ENCODE measurements at regions not wholly inside any gene's neighbourhood (a gene's known extent, or its start where the extent isn't known, plus 50 kb on each side); places are given as distances from the start of the nearest gene placed in this dataset.
"Not testable (repeated sequence)": the region's sequence is repeated elsewhere in the genome, so short reads cannot be mapped to it uniquely, and the experiment has no call there.

DNA sequence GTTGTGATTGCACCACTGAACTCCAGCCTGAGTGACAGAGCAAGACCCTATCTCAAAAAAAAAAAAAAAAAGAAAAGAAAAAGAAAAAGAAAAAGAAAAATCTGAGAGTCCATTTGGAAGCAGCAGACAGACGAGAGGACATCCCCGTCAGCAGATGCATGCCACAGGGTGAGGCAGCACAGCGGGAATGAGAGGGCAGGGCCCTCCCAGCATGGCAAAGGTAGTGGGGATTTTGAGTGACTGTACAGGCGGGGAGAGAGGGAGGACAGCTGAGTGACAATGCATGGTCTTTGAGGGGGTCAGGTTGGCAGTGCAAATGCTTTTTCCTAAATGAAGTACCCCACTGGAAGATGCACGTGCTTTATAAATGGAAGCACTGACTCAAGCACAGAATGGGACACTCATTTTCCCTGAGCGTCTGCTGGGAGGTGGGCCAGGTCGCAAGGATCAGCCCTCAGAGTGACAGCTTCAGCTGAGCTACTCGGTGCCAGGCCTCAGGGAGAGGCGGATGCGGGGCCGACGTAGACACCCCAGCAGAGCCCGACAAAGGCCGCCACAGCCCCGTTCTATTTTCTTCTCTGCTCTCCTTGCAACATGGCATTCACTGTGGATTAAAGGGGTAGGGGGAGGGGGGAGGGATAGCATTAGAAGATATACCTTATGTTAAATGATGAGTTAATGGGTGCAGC, 113.5 kb downstream of the SHANK2 start:
- Histone ChIP-seq H3K27ac (ENCODE audit: low read length) (no peak overlapping the region), H3K4me3 (ENCODE audit: low read length) (no peak overlapping the region), H3K4me1 (ENCODE audit: control insufficient read depth, insufficient read depth, low read length) (no peaks in the 10 kb centered on the region), H3K9me3 (ENCODE audit: control insufficient read depth, low read length) (no peaks in the 10 kb centered on the region), H3K27me3 (ENCODE audit: control insufficient read depth, insufficient read depth) (no peaks in the 10 kb centered on the region)
- DNase-seq = no peak
- no peak for ATAC-seq
- intact Hi-C loops (cut with DNase I) = no loop called here
- 69% methylated on average over 15 of the region's 15 CpGs for WGBS

- H3K27ac ChIP-seq (ENCODE audit: low read length) = no peak overlapping the region
- DNase-seq (no peak), ATAC-seq (no peak)
- no peaks in the 10 kb centered on the region for H3K4me1 ChIP-seq (ENCODE audit: control insufficient read depth, insufficient read depth, low read length)
- no peak overlapping the region for H3K4me3 ChIP-seq (ENCODE audit: low read length)
- H3K9me3 ChIP-seq (ENCODE audit: control insufficient read depth, low read length) = no peaks in the 10 kb centered on the region
- intact Hi-C loops (cut with DNase I) = no loop called here
- no peaks in the 10 kb centered on the region for H3K27me3 ChIP-seq (ENCODE audit: control insufficient read depth, insufficient read depth)
- WGBS = 89% methylated on average over 9 of the region's 9 CpGs
These were observed 115.0 kb downstream of the SHANK2 start for GRCh38 chr11:71137376-71137775.

- no peak overlapping the region for H3K27ac ChIP-seq (ENCODE audit: low read length)
- WGBS = 82% methylated on average over 7 of the region's 7 CpGs
- no peaks in the 10 kb centered on the region for H3K9me3 ChIP-seq (ENCODE audit: control insufficient read depth, low read length)
- no peaks in the 10 kb centered on the region for H3K27me3 ChIP-seq (ENCODE audit: control insufficient read depth, insufficient read depth)
- H3K4me3 ChIP-seq (ENCODE audit: low read length) = no peak overlapping the region
- DNase-seq (no peak), ATAC-seq (no peak)
- no peaks in the 10 kb centered on the region for H3K4me1 ChIP-seq (ENCODE audit: control insufficient read depth, insufficient read depth, low read length)
- intact Hi-C loops (cut with DNase I) = no loop called here
These were observed 116.1 kb downstream of the SHANK2 start for GRCh38 chr11:71136095-71136845.

DNA sequence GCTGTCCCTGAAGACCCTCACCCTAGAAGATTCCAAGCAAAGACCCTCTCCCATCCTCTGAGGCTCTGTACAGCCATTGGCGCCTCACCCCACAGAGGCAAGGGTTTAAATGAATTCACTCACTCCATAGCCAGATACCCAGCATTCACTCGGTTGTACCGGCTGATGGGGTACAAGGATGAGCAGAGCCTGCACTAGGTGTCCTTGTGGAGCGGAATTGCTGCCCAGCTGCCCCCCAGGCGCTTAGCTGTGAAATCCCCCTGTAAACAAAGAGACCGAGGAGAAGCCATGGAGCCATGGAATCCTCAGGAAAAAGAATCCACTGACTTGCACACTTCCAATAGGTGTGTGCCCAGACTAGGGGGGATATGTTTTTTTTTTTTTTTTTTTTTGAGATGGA, 117.3 kb downstream of the SHANK2 start:
- Histone ChIP-seq H3K27ac (ENCODE audit: low read length) (no peak overlapping the region), H3K27me3 (ENCODE audit: control insufficient read depth, insufficient read depth) (no peaks in the 10 kb centered on the region), H3K4me1 (ENCODE audit: control insufficient read depth, insufficient read depth, low read length) (no peaks in the 10 kb centered on the region), H3K9me3 (ENCODE audit: control insufficient read depth, low read length) (no peaks in the 10 kb centered on the region), H3K4me3 (ENCODE audit: low read length) (no peak overlapping the region)
- no peak for DNase-seq
- no peak for ATAC-seq
- intact Hi-C loops (cut with DNase I) = no loop called here
- WGBS = 94% methylated on average over 6 of the region's 6 CpGs

DNA sequence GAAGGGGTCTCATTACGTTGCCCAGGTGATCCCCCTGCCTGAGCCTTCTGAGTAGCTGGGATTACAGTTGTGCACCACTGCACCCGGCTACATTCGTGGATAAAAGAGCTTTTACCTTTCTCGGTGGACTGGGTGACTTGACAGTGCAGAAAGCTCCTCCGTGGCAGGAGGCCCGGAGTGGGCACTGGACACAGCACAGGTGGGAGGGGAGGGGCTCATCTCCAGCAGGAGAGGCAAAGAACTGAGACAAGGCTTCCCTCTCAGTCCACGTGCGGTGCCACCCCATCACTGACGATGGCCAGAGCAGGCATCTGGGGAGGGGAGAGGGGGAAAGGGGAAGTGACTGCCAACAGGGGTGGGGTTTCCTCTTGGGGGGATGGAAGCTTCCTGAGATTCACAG, 118.4 kb downstream of the SHANK2 start:
- H3K4me3 ChIP-seq (ENCODE audit: low read length) = no peak overlapping the region
- H3K9me3 ChIP-seq (ENCODE audit: control insufficient read depth, low read length) = no peaks in the 10 kb centered on the region
- H3K27ac ChIP-seq (ENCODE audit: low read length) = no peak overlapping the region
- H3K27me3 ChIP-seq (ENCODE audit: control insufficient read depth, insufficient read depth) = no peaks in the 10 kb centered on the region
- WGBS = 70% methylated on average over 9 of the region's 9 CpGs
- no peaks in the 10 kb centered on the region for H3K4me1 ChIP-seq (ENCODE audit: control insufficient read depth, insufficient read depth, low read length)
- intact Hi-C loops (cut with DNase I) = no loop called here
- ATAC-seq (no peak), DNase-seq (no peak)

GRCh38 chr11:71131861-71132260, 120.5 kb downstream of the SHANK2 start:
- WGBS = 48% methylated on average over 15 of the region's 15 CpGs
- ATAC-seq = no peak
- Histone ChIP-seq H3K9me3 (ENCODE audit: control insufficient read depth, low read length) (no peaks in the 10 kb centered on the region), H3K4me3 (ENCODE audit: low read length) (no peak overlapping the region), H3K27ac (ENCODE audit: low read length) (no peak overlapping the region), H3K4me1 (ENCODE audit: control insufficient read depth, insufficient read depth, low read length) (no peaks in the 10 kb centered on the region), H3K27me3 (ENCODE audit: control insufficient read depth, insufficient read depth) (no peaks in the 10 kb centered on the region)
- intact Hi-C loops (cut with DNase I) = no loop called here
- DNase-seq = no peak

DNA sequence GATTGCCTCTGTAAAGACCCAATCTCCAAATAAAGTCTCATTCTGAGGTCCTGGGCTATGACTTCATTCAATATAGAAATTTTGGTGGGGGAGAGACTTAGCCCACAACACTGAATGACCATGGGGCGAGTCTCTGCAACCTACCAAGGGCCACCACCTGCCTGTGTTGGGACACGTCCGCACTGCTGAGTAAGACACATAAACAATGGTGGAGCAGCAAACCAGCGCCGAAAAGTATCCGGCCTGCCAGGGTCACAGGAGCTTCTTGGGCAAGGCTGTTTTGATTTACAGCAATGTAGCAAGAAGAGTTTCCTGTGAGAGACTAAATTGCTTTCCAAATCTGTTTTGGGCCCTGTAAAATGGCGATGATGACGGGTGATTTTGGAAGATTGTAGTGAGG, 122.3 kb downstream of the SHANK2 start:
- ATAC-seq (no peak), DNase-seq (no peak)
- H3K4me3 ChIP-seq (ENCODE audit: low read length) = no peak overlapping the region
- no peaks in the 10 kb centered on the region for H3K9me3 ChIP-seq (ENCODE audit: control insufficient read depth, low read length)
- H3K27me3 ChIP-seq (ENCODE audit: control insufficient read depth, insufficient read depth) = no peaks in the 10 kb centered on the region
- no peak overlapping the region for H3K27ac ChIP-seq (ENCODE audit: low read length)
- intact Hi-C loops (cut with DNase I) = no loop called here
- 89% methylated on average over 8 of the region's 8 CpGs for WGBS
- no peaks in the 10 kb centered on the region for H3K4me1 ChIP-seq (ENCODE audit: control insufficient read depth, insufficient read depth, low read length)

DNA sequence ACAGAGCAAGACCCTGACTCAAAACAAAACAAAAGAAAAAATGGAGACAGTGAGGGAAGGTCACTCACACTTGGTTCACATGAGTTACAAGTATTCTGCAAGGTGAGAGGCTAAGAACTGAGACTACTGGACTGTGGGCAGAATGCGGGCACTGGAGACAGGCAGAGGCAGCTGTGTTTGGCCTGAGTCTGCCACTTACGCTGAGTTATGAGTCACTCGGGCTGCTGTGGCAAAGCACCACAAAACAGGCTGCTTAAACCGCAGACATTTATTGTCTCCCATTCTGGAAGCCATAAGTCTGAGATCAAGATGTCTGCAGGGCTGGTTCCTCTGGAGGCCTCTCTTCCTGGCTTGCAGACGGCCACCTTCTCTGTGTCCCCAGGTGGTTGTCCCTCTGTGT, 122.8 kb downstream of the SHANK2 start:
- intact Hi-C loops (cut with DNase I) = no loop called here
- Histone ChIP-seq H3K27me3 (ENCODE audit: control insufficient read depth, insufficient read depth) (no peaks in the 10 kb centered on the region), H3K27ac (ENCODE audit: low read length) (no peak overlapping the region), H3K4me3 (ENCODE audit: low read length) (no peak overlapping the region), H3K9me3 (ENCODE audit: control insufficient read depth, low read length) (no peaks in the 10 kb centered on the region), H3K4me1 (ENCODE audit: control insufficient read depth, insufficient read depth, low read length) (no peaks in the 10 kb centered on the region)
- DNase-seq (no peak), ATAC-seq (no peak)
- 84% methylated on average over 5 of the region's 5 CpGs for WGBS

DNA sequence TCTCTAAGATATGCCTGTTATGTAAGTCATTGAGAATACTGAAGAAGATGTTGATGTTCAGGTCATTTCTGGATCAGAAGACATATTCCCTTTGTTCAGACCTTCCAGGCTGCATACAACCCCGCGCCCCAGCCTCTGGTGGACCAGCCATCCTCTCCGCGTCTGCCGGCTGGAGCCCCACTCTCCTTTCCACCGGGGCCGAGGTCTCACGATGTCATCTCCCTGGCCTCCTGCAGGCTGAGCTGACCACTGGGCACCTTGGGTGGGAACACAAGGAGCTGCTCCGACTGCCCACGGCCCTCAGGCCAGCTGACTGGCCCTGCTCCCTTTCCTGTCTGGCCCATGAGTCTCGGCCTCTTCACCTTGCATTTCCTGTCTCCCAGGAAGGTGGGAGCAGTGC, 124.6 kb downstream of the SHANK2 start:
- Histone ChIP-seq H3K27me3 (ENCODE audit: control insufficient read depth, insufficient read depth) (no peaks in the 10 kb centered on the region), H3K9me3 (ENCODE audit: control insufficient read depth, low read length) (no peaks in the 10 kb centered on the region), H3K27ac (ENCODE audit: low read length) (no peak overlapping the region), H3K4me1 (ENCODE audit: control insufficient read depth, insufficient read depth, low read length) (no peaks in the 10 kb centered on the region), H3K4me3 (ENCODE audit: low read length) (no peak overlapping the region)
- ATAC-seq = no peak
- 79% methylated on average over 11 of the region's 11 CpGs for WGBS
- DNase-seq = no peak
- intact Hi-C loops (cut with DNase I) = no loop called here

DNA sequence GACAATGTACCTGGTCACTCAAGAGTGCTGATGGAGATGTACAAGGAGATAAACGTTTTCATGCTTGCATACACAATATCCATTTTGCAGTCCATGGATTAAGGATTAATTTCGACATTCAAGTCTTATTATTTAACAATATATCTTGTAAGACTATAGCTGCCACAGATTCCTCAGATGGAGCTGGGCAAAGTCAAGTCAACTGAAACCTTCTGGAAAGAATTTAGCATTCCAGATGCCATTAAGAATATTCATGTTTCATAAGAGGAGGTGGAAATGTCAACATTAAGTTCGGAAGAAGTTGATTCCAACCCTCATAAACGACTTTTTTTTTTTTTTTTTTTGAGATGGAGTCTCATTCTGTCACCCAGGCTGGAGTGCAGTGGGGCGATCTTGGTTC, 126.0 kb downstream of the SHANK2 start:
- H3K27me3 ChIP-seq (ENCODE audit: control insufficient read depth, insufficient read depth); ATAC-seq; DNase-seq; intact Hi-C loops (cut with DNase I); H3K4me1 ChIP-seq (ENCODE audit: control insufficient read depth, insufficient read depth, low read length); H3K27ac ChIP-seq (ENCODE audit: low read length); H3K4me3 ChIP-seq (ENCODE audit: low read length); H3K9me3 ChIP-seq (ENCODE audit: control insufficient read depth, low read length): not testable (repeated sequence)
- 65% methylated on average over 5 of the region's 5 CpGs for WGBS

GRCh38 chr11:71125150-71125549, 127.2 kb downstream of the SHANK2 start:
- WGBS = 68% methylated on average over 3 of the region's 3 CpGs

More at GRCh38 chr11:71125150-71125549, 127.2 kb downstream of the SHANK2 start:
- H3K9me3 ChIP-seq (ENCODE audit: control insufficient read depth, low read length) = no peaks in the 10 kb centered on the region
- H3K27ac ChIP-seq (ENCODE audit: low read length) = no peak overlapping the region
- H3K4me3 ChIP-seq (ENCODE audit: low read length) = no peak overlapping the region
- H3K4me1 ChIP-seq (ENCODE audit: control insufficient read depth, insufficient read depth, low read length) = peaks cover 2% of the 10 kb centered on the region
- no peak for DNase-seq
- intact Hi-C loops (cut with DNase I) = no loop called here
- H3K27me3 ChIP-seq (ENCODE audit: control insufficient read depth, insufficient read depth) = no peaks in the 10 kb centered on the region
- ATAC-seq = no peak
